ENCODE measurements at regions not wholly inside any gene's neighbourhood (a gene's known extent, or its start where the extent isn't known, plus 50 kb on each side); places are given as distances from the start of the nearest gene placed in this dataset.

DNA sequence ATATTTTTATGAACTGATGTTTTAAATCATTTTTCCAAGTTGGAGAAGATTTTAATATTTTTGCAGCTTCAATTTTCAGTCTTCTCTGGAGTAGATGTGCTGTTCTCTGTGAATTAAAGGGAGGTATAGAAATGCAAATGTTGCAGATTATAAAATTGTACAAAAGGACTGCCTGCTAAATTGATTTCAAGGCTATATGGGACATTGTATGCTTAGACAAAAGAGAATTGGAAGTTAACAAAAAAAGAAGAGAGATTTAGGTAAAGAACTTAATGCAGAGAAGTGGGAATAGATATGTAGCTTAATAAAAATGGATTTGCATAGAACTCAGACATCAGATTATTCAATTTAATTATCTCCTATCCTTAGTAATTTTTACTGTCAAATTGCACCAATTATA, 403.3 kb downstream of the ZIC3 start:
- DNase-seq (no peak), FAIRE-seq (no peak)
- Histone ChIP-seq H3K27ac (ENCODE audit: low read depth in 1 of 3, low read length in 2 of 3) (no peak overlapping the region), H3K27me3 (ENCODE audit: control insufficient read depth in 3 of 3, insufficient read depth in 3 of 3, low read length in 3 of 3) (no peaks in the 10 kb centered on the region), H3K36me3 (ENCODE audit: control insufficient read depth in 3 of 3, insufficient read depth in 2 of 3, low read depth in 1 of 3, low read length in 3 of 3) (no peaks in the 10 kb centered on the region), H3K4me1 (ENCODE audit: control insufficient read depth in 3 of 3, insufficient read depth in 2 of 3, low read depth in 1 of 3, low read length in 2 of 3) (no peaks in the 10 kb centered on the region), H3K9me3 (ENCODE audit: control insufficient read depth in 2 of 2, insufficient read depth in 1 of 2, low read depth in 1 of 2, low read length in 1 of 2) (no peaks in the 10 kb centered on the region), H3K4me3 (ENCODE audit: low read depth in 1 of 3, low read length in 3 of 3) (no peak overlapping the region)

- Histone ChIP-seq H3K27ac (ENCODE audit: low read depth in 1 of 3, low read length in 2 of 3) (no peak overlapping the region), H3K27me3 (ENCODE audit: control insufficient read depth in 3 of 3, insufficient read depth in 3 of 3, low read length in 3 of 3) (no peaks in the 10 kb centered on the region), H3K36me3 (ENCODE audit: control insufficient read depth in 3 of 3, insufficient read depth in 2 of 3, low read depth in 1 of 3, low read length in 3 of 3) (no peaks in the 10 kb centered on the region), H3K4me3 (ENCODE audit: low read depth in 1 of 3, low read length in 3 of 3) (no peak overlapping the region), H3K4me1 (ENCODE audit: control insufficient read depth in 3 of 3, insufficient read depth in 2 of 3, low read depth in 1 of 3, low read length in 2 of 3) (no peaks in the 10 kb centered on the region), H3K9me3 (ENCODE audit: control insufficient read depth in 2 of 2, insufficient read depth in 1 of 2, low read depth in 1 of 2, low read length in 1 of 2) (no peaks in the 10 kb centered on the region)
- no peak for FAIRE-seq
- DNase-seq: no peak
- 37 to 57% (median 56%) methylated on average over 1 of the region's 1 CpG for WGBS, 3 donors
These were observed 416.7 kb downstream of the ZIC3 start for GRCh38 chrX:137982472-137983172.

- Histone ChIP-seq H3K36me3 (ENCODE audit: control insufficient read depth in 3 of 3, insufficient read depth in 2 of 3, low read depth in 1 of 3, low read length in 3 of 3) (no peaks in the 10 kb centered on the region), H3K4me1 (ENCODE audit: control insufficient read depth in 3 of 3, insufficient read depth in 2 of 3, low read depth in 1 of 3, low read length in 2 of 3) (no peaks in the 10 kb centered on the region), H3K9me3 (ENCODE audit: control insufficient read depth in 2 of 2, insufficient read depth in 1 of 2, low read depth in 1 of 2, low read length in 1 of 2) (no peaks in the 10 kb centered on the region), H3K27ac (ENCODE audit: low read depth in 1 of 3, low read length in 2 of 3) (no peak overlapping the region), H3K27me3 (ENCODE audit: control insufficient read depth in 3 of 3, insufficient read depth in 3 of 3, low read length in 3 of 3) (no peaks in the 10 kb centered on the region), H3K4me3 (ENCODE audit: low read depth in 1 of 3, low read length in 3 of 3) (no peak overlapping the region)
- FAIRE-seq (no peak), DNase-seq (no peak)
- 88 to 93% (median 92%) methylated on average over 1 of the region's 1 CpG for WGBS, 3 donors
These were observed 422.5 kb downstream of the ZIC3 start for GRCh38 chrX:137988470-137988869.

DNA sequence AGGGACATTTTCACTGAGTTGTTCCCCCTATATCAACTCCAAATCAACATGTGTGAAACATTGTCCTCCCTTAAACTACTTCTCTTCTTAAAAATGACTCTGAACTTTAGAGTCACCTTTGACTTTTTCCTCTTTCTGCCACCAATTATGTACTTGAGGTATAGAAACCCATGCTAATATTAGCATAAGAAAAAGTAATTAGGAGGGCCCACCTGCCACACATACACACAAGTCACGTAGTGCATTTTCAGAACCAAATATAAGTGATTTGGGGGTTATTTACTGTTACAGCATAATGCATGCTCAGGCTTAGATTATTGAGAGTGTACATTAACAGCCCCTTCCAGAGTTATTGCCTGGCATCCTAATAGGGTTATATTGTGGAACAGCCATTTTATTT, 432.7 kb downstream of the ZIC3 start:
- no peak for FAIRE-seq
- Histone ChIP-seq H3K4me3 (ENCODE audit: low read depth in 1 of 3, low read length in 3 of 3) (no peak overlapping the region), H3K36me3 (ENCODE audit: control insufficient read depth in 3 of 3, insufficient read depth in 2 of 3, low read depth in 1 of 3, low read length in 3 of 3) (no peaks in the 10 kb centered on the region), H3K9me3 (ENCODE audit: control insufficient read depth in 2 of 2, insufficient read depth in 1 of 2, low read depth in 1 of 2, low read length in 1 of 2) (no peaks in the 10 kb centered on the region), H3K27me3 (ENCODE audit: control insufficient read depth in 3 of 3, insufficient read depth in 3 of 3, low read length in 3 of 3) (no peaks in the 10 kb centered on the region), H3K4me1 (ENCODE audit: control insufficient read depth in 3 of 3, insufficient read depth in 2 of 3, low read depth in 1 of 3, low read length in 2 of 3) (no peaks in the 10 kb centered on the region), H3K27ac (ENCODE audit: low read depth in 1 of 3, low read length in 2 of 3) (no peak overlapping the region)
- DNase-seq: no peak
- WGBS, 3 donors: 50 to 61% (median 56%) methylated on average over 1 of the region's 1 CpG

DNA sequence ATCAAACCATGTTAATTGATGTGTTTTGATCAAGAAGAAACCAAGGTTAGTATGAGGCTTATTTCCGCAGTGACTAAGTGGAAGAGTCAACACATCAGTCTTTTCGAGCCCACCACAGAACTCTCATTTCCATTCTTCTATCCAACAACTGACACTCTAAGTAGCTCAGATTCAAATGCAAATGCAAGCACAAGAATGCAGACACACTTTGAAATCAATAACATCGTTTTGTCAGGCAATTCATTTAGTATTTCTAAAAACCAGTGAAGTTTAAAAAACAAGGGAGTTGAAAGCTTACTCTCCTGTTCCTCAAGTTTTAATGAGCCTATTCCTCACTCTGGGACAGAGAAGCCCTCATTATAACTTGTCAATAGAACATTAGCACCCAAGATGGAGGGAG, 433.1 kb downstream of the ZIC3 start:
- Histone ChIP-seq H3K27ac (ENCODE audit: low read depth in 1 of 3, low read length in 2 of 3) (no peak overlapping the region), H3K27me3 (ENCODE audit: control insufficient read depth in 3 of 3, insufficient read depth in 3 of 3, low read length in 3 of 3) (no peaks in the 10 kb centered on the region), H3K4me1 (ENCODE audit: control insufficient read depth in 3 of 3, insufficient read depth in 2 of 3, low read depth in 1 of 3, low read length in 2 of 3) (no peaks in the 10 kb centered on the region), H3K4me3 (ENCODE audit: low read depth in 1 of 3, low read length in 3 of 3) (no peak overlapping the region), H3K9me3 (ENCODE audit: control insufficient read depth in 2 of 2, insufficient read depth in 1 of 2, low read depth in 1 of 2, low read length in 1 of 2) (no peaks in the 10 kb centered on the region), H3K36me3 (ENCODE audit: control insufficient read depth in 3 of 3, insufficient read depth in 2 of 3, low read depth in 1 of 3, low read length in 3 of 3) (no peaks in the 10 kb centered on the region)
- 44 to 66% (median 60%) methylated on average over 3 of the region's 3 CpGs for WGBS, 3 donors
- no peak for DNase-seq
- no peak for FAIRE-seq

GRCh38 chrX:137999552-137999951, 433.6 kb downstream of the ZIC3 start:
- no peak overlapping the region for H3K27ac ChIP-seq (ENCODE audit: low read depth in 1 of 3, low read length in 2 of 3)
- no peaks in the 10 kb centered on the region for H3K36me3 ChIP-seq (ENCODE audit: control insufficient read depth in 3 of 3, insufficient read depth in 2 of 3, low read depth in 1 of 3, low read length in 3 of 3)
- 39 to 56% (median 45%) methylated on average over 3 of the region's 3 CpGs for WGBS, 3 donors
- no peak overlapping the region for H3K4me3 ChIP-seq (ENCODE audit: low read depth in 1 of 3, low read length in 3 of 3)
- FAIRE-seq (no peak), DNase-seq (no peak)
- H3K27me3 ChIP-seq (ENCODE audit: control insufficient read depth in 3 of 3, insufficient read depth in 3 of 3, low read length in 3 of 3): no peaks in the 10 kb centered on the region
- no peaks in the 10 kb centered on the region for H3K9me3 ChIP-seq (ENCODE audit: control insufficient read depth in 2 of 2, insufficient read depth in 1 of 2, low read depth in 1 of 2, low read length in 1 of 2)
- H3K4me1 ChIP-seq (ENCODE audit: control insufficient read depth in 3 of 3, insufficient read depth in 2 of 3, low read depth in 1 of 3, low read length in 2 of 3): no peaks in the 10 kb centered on the region

- H3K27me3 ChIP-seq (ENCODE audit: control insufficient read depth in 3 of 3, insufficient read depth in 3 of 3, low read length in 3 of 3): no peaks in the 10 kb centered on the region
- H3K36me3 ChIP-seq (ENCODE audit: control insufficient read depth in 3 of 3, insufficient read depth in 2 of 3, low read depth in 1 of 3, low read length in 3 of 3): no peaks in the 10 kb centered on the region
- WGBS, 3 donors: 76 to 82% (median 77%) methylated on average over 1 of the region's 1 CpG
- H3K4me1 ChIP-seq (ENCODE audit: control insufficient read depth in 3 of 3, insufficient read depth in 2 of 3, low read depth in 1 of 3, low read length in 2 of 3): no peaks in the 10 kb centered on the region
- H3K27ac ChIP-seq (ENCODE audit: low read depth in 1 of 3, low read length in 2 of 3): no peak overlapping the region
- DNase-seq (no peak), FAIRE-seq (no peak)
- no peak overlapping the region for H3K4me3 ChIP-seq (ENCODE audit: low read depth in 1 of 3, low read length in 3 of 3)
- H3K9me3 ChIP-seq (ENCODE audit: control insufficient read depth in 2 of 2, insufficient read depth in 1 of 2, low read depth in 1 of 2, low read length in 1 of 2): no peaks in the 10 kb centered on the region
These were observed 435.3 kb downstream of the ZIC3 start for GRCh38 chrX:138001226-138001625.

DNA sequence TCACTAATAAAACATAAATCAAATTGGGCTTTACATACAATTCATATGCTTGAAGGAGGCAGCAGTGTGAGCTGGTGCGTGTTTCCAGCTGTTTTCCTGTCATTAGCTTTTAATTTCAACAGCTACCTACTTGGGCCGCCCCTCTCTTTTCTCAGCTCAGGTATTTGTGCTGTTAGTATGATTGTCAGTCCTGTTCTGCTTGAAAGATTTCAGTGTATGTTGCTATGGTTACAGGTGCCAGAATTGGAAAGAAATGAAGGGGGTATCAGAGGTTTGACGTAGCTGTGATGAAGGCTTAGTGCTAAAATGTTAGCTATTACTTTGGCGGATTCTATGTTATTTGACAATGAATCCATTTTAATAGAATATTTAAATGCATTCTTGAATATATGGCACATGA, 440.3 kb downstream of the ZIC3 start:
- WGBS, 3 donors: 71 to 86% (median 82%) methylated on average over 4 of the region's 4 CpGs
- Histone ChIP-seq H3K9me3 (ENCODE audit: control insufficient read depth in 2 of 2, insufficient read depth in 1 of 2, low read depth in 1 of 2, low read length in 1 of 2) (no peaks in the 10 kb centered on the region), H3K36me3 (ENCODE audit: control insufficient read depth in 3 of 3, insufficient read depth in 2 of 3, low read depth in 1 of 3, low read length in 3 of 3) (no peaks in the 10 kb centered on the region), H3K27ac (ENCODE audit: low read depth in 1 of 3, low read length in 2 of 3) (no peak overlapping the region), H3K27me3 (ENCODE audit: control insufficient read depth in 3 of 3, insufficient read depth in 3 of 3, low read length in 3 of 3) (no peaks in the 10 kb centered on the region), H3K4me1 (ENCODE audit: control insufficient read depth in 3 of 3, insufficient read depth in 2 of 3, low read depth in 1 of 3, low read length in 2 of 3) (no peaks in the 10 kb centered on the region), H3K4me3 (ENCODE audit: low read depth in 1 of 3, low read length in 3 of 3) (no peak overlapping the region)
- DNase-seq: no peak
- no peak for FAIRE-seq

DNA sequence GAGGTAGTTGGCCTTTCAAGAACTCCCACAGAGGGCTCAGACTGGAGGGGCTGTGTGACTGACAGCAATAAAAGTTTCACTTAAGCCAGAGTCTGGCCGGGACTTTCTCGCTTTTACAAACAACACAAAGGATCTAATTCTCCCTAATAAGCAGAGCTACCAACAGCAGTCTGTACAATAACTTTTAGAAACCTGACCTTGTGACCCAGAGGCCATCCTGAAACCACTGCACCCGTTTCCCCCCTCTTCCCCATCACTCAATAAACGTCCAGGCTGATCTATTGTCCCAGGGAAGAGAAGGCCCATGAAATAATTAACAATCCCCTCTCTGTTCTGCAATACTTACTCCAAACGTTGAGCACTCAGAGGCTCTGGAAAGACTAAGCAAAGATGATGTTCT, 442.4 kb downstream of the ZIC3 start:
- 8 to 20% (median 20%) methylated on average over 5 of the region's 5 CpGs for WGBS, 3 donors
- no peaks in the 10 kb centered on the region for H3K9me3 ChIP-seq (ENCODE audit: control insufficient read depth in 2 of 2, insufficient read depth in 1 of 2, low read depth in 1 of 2, low read length in 1 of 2)
- H3K4me1 ChIP-seq (ENCODE audit: control insufficient read depth in 3 of 3, insufficient read depth in 2 of 3, low read depth in 1 of 3, low read length in 2 of 3): no peaks in the 10 kb centered on the region
- H3K27ac ChIP-seq (ENCODE audit: low read depth in 1 of 3, low read length in 2 of 3): no peak overlapping the region
- H3K36me3 ChIP-seq (ENCODE audit: control insufficient read depth in 3 of 3, insufficient read depth in 2 of 3, low read depth in 1 of 3, low read length in 3 of 3): no peaks in the 10 kb centered on the region
- no peaks in the 10 kb centered on the region for H3K27me3 ChIP-seq (ENCODE audit: control insufficient read depth in 3 of 3, insufficient read depth in 3 of 3, low read length in 3 of 3)
- DNase-seq (no peak), FAIRE-seq (no peak)
- H3K4me3 ChIP-seq (ENCODE audit: low read depth in 1 of 3, low read length in 3 of 3): no peak overlapping the region
